G401.6 (cell line): ENCODE measurements at regions not wholly inside any gene's neighbourhood (a gene's known extent, or its start where the extent isn't known, plus 50 kb on each side); places are given as distances from the start of the nearest gene placed in this dataset.

Source experiments
- FAIRE-seq: peaks from 2 replicates; lab custom pipeline; 2012; peaks lifted over from hg19 to GRCh38; lab: Jason Lieb, UNC

DNA sequence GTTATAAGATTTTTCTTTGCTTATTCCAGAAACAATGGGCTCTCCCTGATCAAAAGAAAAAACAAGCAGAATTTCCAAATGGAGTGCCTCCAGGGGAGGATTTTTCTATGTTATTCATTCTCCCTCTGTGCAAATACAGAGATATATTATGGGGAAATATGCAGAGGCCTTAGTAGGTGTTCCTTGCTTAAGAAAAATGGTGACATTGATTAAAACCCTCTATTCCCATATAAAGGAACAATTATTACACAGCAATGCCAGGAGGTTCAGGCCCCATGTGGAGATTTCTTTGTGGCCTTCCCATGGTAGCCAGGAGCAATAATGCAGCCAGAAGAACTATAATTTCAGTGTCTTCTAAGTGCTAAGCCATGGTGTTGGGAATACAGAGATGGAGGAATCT, 255.9 kb upstream of the CXCR4 start:
- FAIRE-seq: no peak

DNA sequence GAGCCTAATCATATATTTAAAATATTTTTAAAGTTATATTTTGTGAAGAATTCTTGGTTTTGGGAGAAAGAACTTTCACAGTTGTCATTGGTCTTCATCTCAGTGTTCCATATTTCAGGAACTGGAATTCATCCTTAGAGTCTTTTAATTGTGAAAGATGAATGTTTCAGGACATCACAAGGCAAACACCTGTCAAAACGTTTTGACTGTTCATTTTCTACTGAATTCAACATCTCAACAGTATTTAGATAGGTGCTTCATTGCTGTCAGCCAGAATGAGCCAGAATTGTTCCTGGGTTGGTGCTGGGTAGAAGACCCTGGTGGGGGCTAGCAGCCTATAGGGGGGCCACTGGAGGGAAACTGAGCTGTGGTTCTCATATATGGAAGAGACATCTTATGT, 255.1 kb upstream of the CXCR4 start:
- FAIRE-seq: no peak

DNA sequence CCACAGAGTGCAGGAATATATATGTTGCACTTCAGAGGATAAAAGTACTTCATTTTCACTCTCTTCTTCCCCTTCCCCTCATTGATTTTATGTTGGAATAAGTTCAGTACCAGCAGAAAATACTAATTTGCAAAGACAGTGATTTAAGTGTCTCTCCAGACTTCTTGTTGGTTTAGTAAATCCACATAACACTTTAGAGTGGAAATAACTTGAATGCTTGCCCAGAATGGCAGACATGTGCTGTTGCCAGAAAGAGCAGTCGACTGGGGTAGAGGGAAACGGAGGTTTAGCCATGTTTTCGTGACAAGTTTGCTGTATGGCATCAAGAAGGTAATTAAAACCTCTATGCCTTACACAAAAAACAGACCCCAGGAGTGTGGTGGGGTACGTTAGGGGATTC, 246.0 kb upstream of the CXCR4 start:
- no peak for FAIRE-seq

DNA sequence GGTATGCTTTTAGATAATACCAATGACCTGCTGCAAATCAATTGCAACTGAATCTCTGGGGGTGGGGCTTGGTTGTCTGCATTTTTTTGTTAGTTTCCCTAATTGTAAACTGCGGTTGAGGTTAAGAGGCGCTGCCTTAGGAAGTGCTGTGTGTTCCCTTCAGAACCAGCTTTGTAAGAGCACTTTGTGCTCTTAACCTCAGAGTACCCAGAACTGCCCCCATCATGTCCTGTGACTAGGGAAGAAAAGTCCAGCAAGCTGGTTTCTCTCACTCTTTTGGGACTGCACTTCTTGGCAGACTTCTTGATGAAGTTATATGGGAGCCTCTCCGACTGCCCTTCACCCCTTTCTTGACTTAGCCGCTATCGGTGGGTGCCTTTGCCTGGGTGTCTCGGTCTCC, 245.5 kb upstream of the CXCR4 start:
- FAIRE-seq: no peak

DNA sequence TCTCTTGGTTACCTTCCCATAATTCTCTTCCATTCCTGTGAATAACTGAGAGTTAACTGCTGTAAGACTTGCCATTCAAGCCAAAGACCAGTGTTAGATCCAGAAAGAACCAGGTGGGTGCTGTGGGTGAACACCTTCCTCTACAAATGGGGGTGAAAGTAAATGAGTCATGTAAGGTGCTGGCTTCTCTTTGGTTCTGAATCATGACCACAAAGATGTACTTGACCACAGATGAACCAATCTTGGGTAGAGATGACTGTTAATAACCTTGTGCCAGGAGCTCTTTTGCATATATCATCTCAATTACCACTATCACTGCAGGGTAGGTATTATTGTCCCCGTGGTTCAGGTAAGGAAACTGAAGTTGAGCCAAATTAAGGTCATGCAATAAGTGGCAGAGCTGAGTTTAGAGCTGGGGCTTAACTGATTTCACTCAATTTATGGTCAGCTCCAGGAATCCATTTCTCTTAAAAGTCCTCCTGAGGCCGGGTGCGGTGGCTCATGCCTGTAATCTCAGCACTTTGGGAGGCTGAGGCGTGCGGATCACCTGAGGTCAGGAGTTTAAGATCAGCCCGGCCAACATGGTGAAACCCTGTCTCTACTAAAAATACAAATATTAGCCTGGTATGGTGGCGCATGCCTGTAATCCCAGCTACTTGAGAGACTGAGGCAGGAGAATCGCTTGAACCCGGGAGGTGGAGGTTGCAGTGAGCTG, 244.9 kb upstream of the CXCR4 start:
- FAIRE-seq: no peak

DNA sequence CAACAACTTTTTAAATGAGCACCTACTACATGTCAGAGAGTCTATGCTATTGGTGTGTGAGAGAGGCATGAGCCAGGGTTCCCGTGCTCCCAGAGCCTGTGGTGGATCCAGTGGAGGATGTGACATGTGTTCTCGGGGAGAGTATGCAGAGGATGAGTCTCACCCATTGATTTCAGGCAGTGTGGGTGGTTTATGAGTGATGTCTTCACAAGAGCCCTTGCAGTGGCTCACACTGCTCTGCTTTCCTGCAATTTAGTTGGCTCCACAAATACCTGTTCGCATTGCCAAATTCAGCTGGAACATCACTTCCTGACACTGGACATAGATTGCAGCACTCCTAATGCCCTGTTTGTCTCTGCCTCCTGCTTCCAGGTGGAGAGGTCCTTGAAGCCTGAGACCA, 243.6 kb upstream of the CXCR4 start:
- no peak for FAIRE-seq

DNA sequence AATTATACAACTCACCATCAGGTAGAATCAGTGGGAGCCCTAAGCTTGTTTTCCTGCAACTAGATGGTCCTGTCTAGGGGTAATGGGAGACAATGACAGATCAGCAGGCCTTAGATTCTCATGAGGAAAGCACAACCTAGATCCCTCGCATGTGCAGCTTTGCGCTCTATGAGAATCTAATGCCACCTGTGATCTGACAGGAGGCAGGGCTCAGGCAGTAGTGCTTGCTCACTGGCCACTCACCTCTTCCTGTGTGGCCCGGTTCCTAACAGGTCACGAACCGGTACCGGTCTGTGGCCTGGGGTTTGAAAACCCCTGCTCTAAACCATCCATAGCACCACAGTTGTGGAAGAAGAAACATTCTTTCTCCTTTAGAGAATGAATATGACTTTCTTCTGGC, 242.8 kb upstream of the CXCR4 start:
- FAIRE-seq: no peak

DNA sequence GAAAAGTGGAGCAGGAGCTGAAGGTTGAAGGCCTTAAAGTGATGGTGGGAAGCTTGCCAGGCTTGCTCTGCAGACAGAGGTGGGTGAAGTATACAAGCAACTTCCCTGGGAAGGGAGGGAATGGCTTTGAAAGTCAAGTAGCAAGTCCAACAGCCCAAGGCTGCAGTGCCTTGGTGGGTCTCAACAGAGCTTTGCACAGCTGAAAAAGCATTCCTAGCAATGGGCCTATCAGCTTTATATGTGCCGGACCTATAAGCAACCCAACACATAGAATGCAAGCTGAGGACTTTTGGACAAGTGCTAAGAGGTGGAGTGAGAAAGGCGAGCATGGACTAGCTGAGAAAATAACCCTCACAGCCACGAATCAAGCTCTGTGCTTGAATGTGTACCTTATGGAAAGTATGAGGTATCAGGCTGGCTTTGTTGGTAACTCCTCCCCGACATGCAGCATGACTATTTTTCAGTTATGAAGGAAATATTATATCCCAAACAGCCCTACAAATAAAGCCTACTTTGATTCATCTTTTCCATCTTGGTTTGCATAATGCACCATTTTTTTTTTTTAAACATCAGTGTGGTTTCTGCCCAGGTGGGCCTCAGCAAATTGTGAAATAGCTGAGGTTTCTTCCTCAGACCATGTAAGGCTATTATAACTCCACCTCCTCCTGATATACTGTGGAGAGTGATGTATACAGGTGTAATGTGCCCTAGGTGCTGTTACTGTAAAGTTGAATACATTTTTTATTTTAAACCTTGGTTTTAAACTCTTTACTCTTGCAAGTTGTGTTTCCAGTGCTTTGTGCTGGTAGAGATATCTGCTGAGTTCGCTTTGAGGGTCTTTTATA, 241.4 kb upstream of the CXCR4 start:
- no peak for FAIRE-seq

DNA sequence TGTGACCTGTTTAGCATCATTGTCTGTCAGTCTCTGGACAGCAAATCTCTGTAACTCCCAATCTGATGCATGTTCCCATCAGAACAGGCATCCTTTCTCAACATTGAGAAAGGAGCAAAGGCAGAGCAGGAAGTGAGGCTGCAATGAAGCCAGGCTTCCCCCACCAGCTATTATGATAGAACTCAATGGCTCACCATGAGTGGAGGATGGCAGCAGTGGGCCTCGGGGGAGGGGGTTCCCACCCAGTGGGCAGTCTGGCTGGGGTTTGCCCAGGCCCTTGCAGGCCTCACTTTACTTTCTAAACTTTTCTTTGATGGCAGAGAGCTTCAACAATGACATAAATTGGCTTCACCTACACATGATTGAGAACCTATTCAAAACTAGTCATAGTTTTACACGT, 240.6 kb upstream of the CXCR4 start:
- no peak for FAIRE-seq

DNA sequence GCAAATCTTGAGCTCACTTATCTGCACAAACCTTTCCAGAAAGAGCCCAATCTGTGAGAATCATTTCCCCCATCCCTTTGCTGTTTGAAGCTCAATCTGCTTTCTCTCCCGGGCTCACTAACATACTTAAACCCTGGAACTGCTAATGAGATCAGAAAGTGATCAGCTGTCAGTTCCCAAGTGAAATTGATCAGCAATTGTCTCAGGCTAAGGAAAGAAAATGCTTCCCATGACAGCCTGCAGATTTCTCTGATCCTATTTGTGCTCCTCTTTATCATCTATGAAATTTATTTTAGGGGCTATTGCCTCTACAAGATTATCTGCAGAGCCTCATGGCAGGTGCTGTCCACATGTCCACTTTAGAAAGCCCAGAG, 239.0 kb upstream of the CXCR4 start:
- FAIRE-seq: no peak

DNA sequence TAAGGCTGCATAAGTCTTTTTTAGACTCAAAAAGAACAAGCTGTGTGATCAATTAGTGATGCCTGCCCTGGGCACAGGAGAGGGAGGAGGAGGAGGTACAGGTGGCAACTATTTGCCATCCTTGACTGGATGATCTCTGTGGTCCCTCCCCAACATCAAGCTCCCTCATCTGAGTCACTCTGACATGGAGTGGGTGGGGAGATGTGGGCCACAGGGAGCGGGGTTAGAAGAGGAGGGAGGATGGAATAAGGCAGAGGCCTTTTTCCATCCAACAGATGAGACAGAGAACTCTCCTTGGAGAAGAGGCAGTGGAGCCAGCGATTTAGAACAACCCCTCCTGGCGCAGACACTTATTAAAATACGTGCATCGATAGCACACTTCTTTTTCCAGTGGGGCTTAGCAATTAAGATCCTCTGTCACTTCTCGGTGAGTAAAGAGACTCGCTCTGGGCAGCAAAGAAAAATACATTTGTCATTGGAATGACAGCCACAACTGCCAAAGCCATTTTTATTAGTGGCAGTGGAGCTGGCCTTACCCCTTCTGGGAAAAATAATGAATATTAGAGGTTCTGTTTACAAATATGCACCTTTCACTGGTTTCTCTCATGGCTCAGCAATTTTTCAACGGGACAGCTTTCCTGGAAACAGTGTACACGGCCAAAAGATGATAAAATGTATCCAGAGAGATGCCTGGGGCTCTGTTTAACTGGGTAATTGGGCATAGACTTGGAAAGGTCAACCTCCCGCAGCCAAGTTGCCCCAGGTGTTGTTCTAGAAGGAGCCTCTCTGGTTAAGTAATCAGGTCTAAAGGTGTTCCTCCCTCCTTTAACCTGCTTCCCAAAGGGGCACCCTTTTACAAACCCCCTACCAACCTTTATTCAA, 238.4 kb upstream of the CXCR4 start:
- FAIRE-seq: no peak

DNA sequence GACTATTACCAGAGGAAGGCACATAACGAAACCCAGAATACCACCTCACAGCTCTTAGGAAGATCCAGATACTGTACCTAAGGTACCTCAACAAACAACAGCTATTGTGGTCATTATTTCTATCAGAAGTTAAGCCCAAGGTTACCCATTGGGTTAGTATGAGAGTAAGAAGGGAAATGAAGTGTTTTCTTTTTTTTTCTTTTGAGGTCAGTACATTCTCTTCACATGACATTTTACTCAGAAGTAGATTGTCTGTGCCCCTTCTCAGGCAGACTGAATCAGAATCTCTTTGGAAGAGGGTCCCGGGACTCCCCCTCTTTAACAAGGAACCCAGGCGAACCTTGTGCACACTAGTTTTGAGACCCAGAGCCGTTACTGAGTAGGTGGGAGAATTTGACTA, 233.7 kb upstream of the CXCR4 start:
- no peak for FAIRE-seq

DNA sequence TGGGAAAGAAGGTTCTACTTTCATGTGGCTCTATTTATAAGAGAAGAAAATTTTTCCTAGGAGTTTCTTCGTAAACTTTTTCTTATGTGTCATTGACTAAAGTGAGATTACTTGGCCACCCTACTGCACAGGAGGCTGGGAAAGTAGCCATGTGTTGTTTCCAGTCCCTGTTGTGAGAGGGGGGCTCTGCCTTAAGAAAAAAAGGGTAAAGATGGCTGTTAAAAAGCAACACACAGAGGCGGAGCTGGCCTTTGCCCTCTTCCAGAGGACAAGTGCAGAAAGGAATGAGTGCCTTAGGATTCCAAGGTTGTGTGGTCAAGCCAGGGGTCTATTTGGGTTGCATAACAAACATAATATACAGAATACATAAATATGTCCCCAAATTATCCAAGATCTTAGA, 230.0 kb upstream of the CXCR4 start:
- FAIRE-seq: no peak

DNA sequence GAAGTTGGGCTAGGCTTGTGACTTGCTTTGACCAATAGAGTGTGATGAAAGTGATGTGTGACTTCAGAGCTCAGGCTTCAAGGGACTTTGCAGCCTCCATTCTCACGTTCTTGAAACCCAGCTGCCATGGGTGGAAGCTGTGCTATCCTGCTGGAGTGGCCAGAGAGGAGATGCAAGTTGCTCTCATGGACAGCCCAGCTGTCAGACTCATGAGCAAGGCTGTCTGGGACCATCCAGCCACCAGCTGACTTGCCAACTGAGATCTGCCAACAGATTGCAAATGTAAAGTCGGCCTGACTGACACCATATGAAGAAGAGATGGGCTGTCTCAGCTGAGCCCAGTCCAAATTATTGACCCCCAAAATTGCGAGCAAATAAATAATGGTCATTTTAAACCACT, 226.4 kb upstream of the CXCR4 start:
- FAIRE-seq: no peak

DNA sequence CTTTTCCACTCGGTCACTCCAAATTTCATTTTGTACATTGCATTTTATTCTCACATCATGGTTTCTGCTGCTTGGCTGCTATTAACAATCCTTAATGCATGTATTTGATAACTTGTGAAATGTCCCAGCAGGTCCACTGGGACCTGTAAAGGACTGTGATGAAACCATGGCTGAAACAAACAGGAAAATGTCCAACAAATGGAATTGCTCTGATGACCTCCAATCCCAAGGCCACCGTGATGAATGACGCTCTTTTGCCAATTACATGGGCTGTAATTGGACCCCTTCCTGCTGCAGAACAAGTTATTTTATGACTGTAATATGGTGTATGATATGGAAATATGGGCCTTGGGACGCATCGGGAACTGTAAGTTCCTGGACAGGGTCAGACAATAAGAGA, 224.2 kb upstream of the CXCR4 start:
- FAIRE-seq: no peak

DNA sequence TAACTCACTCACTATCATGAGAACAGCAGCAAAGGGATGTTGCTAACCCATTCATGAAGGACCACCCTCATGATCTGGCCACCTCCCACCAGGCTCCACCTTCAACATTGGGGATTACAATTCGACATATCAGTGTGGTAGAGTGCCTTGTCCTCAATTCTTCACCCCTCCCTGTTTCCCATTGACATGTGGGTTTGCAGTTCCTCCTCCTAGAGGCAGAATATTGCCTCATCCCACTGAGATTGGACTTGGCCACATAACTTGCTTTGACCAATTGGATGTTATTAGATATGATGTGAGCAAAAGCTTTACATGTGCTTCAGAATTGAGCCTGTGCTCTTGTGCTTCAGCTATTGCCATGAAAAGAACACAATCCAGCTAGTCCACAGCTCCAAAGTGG, 217.0 kb upstream of the CXCR4 start:
- no peak for FAIRE-seq

DNA sequence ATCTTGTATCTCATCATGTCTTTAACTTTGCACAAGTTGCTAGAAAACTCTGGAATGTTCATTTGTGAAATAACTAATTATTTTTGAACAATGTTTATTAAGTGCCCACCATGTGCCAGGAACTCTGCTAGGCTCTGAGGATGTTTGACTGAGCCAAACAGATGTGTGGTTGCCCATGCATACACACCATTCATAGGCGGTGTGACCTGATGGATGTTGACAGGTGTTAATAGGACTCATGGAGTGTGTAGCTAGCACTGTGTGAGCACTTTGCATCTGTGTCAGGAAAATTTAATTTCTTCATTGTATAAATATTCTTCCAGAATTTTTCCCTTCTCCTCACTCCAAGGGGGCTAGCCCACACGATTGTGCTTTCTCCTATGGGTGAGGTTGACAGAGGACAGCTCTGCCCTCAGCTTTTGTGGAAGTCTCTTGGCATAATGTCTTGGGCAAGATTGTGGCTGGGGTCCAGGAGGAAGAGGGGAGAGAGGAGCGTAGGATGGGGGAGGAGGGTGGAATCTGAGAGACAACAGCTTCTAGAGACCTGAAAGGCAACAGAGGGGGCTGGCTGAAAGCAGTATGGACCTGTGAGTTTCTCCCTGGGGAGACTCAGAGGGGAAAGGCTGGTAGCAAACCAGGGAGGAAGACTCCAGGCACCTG, 214.6 kb upstream of the CXCR4 start:
- FAIRE-seq: no peak

DNA sequence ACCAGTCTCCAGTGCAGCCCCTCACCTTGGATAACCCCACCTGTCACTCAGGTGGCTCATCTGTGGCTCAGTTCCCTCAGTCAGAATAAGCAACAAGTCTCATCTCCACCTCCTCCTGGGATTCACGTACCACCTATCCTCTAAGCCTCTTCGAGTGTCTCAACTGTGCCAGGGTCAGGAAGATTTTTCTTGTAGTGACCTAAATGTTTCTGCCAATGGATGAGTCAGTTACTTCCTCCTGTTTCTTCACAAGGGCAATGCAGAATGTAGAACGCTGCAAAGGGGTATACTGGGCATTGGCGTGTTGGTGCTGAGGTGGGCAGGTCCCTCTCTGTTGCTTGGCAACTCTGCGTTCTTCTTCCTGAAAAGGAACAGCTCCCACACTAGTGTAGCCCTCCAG, 213.3 kb upstream of the CXCR4 start:
- no peak for FAIRE-seq

DNA sequence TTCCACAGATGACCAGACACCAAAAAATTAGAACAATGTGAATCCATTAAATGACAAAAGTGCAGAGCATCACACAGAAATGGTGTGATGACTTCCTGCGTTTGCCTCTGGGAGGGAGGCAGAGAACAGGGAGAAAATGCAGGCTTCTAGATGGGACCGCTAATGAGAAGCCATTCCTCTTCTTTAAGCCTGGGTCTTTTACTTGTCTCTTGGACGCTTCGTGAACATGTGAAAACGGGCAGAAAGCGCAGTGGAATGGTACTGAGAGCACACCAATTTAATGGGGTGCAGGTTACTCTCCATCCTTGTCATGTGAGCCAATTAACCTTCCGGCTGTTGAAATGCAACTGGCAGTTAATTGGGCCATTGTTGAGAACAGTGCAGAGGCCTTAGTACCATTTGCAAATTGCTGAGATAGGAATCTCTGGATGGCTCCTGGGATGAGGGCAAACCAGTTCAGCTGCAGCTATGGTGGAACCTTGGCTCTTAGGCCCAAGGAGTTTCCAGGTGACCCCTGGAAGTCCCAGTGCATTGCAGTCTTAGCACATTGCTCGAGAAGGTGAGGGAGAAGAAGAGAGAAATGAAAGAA, 210.4 kb upstream of the CXCR4 start:
- no peak for FAIRE-seq

DNA sequence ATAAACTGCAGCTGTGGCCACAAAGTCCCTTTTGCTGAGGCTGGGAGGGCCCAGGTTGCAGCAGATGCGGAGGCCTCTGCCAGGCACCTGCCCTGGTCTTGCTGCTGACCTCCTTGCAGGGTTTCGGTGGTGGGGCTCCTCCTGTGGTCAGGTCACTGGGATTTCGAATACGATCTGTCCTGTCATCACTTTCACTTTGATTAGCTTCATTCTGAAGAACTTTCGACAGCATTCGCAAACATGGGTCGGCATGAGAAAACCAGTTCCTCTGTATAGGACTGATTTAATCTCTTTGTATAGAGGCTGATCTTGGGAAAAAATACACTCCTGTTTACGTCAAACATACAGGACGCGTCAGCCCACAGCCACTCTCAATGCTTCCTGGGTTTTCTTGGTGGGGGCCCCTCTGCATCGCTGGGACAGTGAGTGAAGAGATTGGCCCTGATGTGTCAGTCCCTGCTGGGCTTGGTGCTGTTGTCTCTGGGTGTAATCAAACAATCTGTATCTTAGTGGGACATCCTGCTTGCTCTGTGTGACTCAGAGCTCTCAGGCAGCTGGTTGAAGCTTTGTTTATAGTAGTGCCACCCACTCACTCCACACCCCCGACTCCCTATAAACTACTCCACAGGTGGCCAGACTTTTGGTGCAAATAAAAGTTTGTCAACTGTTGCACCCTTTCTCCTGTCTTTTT, 209.4 kb upstream of the CXCR4 start:
- FAIRE-seq: no peak

DNA sequence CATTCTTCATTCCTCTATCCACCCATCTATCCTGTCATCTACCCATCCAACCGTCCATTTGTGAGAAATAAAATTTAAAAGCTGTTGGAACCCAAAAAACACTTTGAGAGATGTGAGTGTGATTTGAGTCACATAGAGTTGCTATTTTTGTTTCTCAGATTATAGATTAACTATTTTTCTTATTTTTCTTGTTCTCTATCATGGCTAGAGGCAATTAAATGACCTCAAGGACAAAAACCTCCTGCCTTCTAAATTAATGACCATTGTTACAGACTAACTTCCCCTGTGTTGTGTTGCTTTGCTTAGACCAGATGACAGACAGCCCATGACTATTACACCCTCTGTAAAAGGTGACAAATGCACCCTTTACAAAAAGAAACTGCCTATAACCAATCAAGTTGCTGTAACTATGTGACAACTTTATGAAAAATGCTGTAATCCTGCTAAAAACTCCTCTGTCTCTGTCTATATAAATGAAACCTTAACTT, 207.9 kb upstream of the CXCR4 start:
- no peak for FAIRE-seq
